Tongue (tissue), 1 donor: ENCODE measurements at regions not wholly inside any gene's neighbourhood (a gene's known extent, or its start where the extent isn't known, plus 50 kb on each side); places are given as distances from the start of the nearest gene placed in this dataset.

Source experiments
- DNase-seq: peaks from one replicate; pipeline ENCODE4 v3.0.0-alpha.2; 2015

DNA sequence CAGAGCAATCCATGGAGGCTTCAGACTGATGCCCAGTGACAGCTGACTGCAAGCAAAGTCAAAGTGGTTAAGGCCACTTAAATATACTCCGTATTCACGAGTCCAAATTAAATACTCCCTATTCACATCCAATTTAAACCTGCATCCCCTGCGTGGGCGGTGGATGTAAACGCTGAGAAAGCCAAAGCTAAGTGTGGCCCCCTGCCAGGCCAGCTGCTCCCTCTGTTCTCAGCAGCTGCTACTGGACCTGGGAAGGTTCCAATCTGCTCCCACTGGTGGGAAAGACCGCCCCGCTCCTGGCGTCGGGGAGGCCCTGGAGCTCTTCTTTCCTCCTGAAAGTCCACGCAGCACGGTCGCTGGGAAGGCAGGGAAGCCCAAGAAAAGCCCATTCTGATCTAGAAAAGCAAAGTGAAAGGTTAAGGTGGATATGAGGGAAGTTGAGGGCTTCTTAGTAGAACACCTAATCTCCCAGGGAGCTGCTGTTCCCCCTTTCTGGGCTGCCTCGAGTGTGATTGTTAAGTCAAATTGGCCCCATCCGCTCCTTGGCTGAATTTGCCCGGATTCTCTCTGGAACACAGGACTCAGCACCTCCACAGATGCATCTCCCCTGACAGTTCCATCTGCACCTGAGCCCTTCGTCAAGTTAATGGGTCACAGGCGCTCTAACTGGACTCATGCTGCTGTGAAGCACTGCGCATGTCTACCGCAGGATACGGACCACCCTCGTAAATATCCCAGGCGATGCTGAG is 205.5 kb downstream of the USP12 start:
- DNase-seq, result peak; percentile 97

DNA sequence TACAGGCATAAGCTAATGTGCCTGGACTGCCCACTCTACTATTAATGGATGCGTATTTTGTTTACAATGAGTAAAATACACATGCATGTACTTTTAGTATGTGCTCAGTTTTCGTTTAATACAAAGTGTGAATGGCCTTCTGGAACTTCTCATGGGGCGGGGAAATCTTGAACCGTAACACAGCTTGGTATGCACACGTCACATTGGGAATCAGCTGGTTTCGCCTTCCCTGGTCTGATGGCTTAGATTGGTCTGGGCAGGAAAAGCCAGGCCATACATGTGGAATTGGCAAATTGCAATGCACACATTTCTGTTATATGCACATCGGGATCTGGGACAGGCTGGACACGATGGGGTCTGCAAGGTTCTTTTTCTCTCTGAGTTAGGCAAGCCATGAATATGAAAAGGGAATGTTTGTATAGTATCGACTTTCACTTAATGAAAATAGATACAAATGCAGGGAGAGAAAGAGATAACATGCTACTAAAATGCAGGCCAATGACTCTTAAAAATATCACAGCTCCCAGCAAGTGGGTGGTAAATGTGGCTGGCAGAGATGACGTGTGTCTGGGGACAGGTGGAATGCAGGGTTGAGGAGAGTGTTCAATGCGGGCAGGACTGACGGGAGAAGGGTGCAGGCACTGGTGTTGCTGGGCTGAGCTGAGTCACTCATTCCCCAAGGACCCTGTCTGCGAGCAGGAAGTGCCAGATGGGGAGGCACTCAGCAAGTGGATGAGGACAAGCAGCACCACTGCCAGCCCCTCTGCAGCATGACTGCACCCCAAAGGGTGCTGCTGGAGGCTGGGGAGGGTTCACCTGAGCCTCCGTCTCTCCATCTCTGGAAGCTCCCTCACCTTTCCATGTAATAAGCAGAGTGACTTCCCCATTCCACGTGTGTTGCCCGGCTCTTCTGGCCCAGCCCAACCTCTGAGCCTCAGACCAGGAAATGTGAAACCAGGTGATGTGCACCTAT is 204.0 kb upstream of the GPR12 start:
- peak; percentile 59 for DNase-seq

DNA sequence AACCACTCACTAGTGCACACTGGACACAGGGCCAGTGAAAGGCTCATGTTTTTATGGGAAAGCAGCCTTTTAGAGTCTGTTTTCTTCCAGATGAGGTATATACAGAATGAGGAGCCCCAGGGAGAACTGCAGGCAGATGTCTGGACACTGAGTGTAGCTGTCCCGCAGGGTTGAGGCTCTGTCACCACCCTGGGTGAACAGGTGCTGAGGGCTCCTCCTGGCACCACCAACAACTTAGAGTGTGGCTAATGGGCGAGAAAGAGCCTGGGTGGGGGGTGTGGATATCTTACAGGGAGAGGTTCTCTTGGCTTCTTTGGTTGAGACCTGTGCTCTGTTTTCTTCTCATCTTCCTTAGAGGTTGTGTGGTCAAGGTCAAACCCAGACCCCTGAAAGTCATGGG is 202.1 kb upstream of the GPR12 start:
- DNase-seq, result peak; percentile 40

DNA sequence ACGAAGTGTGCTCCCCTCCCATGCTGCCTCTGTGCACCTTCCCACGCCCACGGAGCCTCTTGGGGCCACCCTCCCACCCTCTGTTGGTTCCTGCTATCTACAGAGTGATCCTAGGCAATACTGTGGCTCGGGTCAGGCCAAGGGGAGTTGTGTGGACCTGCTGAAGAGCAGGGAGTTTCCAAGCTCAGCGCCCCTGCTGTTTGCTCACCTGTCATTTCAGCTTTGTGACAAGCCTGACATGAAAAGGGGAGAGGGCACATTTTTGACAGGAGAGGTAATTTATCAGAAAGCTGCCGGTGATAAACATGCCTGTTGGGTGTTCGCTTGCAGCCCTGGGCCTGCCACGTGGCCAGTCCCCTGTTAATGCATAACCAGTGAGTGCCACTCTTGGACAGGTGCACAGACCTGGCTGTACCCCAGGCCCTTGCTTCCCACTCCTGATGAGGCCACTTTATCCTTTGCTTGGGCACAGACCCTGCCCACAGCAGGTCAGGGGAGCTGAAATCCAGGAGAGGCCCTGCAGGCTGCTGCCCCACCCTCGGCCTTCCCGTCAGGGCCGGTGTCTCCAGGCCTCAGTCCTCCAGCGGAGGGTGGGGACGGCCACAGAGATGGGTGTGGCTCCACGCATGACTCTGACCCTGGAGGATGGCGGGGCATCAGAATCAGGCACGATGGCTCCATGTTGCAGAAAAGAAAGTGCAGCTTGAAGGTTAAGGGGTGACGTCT is 201.5 kb upstream of the GPR12 start:
- no peak for DNase-seq

DNA sequence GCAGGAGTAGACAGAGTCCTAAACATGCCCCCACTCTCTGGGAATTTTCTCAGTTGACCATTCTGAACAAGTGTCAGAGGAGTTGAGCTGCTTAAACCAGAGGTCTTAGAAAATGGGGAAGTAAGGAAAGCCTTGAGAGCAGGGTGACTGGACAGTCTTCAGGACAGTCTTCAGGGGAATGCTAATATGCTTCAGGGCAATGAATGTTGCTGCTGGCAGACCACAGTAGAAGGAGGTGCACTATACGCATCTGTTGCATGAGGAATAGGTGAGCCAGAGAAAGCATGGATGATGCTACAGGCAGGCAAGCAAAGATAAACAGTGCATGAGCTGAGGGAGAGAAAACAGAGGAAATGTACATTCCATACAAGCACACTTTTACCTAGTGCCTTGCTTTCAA is 196.6 kb upstream of the GPR12 start:
- no peak for DNase-seq

DNA sequence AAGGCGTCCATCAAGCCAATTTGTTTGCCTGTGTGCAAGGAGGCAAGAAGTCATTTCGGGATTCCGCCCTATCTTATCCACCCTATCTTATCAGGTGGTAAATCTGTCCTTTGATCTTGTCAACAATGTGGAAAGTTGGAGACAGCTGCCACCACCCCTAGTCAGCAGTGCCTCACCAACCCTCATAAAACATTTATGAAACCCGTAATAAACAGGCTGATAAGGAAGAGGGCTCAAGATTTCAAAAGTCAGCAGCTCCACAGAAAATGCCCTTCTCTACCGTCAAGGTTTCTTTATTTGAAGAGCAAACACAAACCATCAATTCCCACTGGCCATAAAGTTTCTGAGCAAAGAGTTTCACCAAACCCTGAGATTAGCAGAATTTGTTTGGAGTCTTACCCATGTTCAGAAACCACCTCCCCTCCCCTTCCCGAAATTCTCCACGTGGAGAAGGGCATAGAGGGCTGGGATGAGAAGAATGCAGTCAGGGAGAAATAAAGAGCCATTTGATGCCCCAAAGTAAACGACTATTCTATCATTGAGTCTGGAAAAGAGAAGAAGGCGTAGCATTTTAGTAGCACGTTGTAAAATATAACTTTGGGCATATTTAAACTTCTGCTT is 196.0 kb upstream of the GPR12 start:
- no peak for DNase-seq

DNA sequence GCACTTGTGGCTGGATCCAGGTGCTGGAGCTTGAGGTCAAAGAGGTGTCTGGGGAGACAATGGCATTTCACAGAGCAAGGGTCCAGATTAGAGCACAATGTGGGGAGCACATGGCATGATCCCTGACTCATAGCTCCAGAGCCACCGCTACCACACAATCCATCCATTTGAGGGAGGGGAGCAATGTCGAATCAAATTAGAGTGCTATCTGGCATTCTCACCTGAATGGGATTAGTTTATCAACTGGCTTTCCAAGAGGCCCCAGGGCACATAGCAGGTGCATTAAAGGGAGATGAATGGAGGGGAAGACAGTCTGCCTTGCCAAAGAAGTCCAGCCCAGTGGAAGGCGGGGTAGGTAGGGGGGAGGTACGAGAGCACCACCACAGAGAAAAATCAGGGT is 194.4 kb upstream of the GPR12 start:
- no peak for DNase-seq

DNA sequence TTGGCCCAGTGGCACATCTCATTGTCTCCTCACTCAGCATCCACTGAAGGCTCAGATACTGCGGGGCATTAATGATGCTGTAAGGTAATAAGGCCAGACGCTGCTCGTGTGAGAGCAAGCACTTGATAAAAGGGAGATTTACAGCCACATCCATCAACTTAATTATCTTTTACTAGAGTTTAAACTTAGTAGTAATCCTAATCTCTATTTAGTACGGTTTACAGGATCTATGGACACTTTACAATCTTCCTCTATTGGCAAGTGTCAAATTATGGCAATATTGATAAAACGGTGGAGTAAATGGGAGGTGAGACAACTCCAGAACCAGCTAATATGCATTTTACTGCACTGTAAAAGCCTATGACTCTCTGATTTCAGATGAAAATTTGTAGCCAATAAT is 192.7 kb upstream of the GPR12 start:
- no peak for DNase-seq

DNA sequence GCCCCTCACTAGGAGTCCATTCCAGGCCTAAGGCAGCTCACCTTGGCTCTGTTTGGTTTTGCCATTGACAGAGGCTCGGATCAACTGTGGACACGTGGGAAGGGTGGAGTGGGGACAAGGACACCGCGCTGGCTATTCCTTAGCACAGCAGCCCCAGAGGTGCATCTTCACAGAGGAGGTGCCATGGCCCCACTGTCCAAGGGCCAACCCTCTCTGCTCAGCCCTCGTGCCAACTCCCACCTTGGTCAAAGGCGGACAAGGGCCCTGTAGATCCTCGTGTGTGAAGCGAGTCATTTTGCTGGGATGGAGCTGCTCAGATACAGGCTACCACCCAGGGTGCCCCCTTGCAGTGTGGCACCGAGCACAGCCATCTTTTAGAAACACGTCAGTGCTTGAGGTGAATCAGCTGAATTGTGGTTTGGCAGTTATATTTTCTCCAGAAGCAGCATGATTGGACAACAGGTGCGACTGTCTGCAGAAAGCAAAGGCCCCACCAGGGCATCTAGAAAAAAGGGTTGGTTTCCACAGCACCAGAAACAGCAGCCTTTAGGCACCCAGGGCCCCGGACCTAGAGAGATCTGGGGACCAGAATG is 192.1 kb upstream of the GPR12 start:
- DNase-seq, result no peak

DNA sequence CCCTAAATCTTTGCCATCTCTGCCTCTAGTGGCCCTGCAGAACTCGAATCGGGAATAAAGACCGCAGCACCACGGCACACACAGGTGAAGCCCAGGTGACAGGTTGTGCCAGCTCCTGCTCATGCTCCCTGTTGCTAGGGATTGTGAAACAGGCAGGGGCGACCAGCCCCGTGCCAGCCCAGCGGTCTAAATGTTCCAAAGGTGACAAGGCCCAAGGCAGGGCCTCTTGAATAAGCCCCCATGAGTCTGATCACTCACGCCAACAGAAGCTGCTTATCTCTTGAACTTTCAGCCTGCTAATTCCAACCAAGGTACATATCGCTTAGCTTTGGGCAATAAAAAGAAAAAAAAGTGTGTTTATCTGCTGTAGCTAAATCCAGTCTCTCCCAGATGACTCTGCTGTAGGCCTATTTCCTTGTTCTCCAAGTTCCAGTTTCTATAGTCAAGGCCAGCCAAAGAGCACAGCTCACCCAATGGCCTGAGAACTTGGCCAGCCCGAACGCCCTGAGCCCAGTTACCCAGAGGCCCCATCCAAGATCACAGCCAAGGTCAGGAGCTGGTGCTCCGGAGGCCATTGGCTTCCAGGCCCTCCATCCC is 191.1 kb upstream of the GPR12 start:
- DNase-seq, result no peak

DNA sequence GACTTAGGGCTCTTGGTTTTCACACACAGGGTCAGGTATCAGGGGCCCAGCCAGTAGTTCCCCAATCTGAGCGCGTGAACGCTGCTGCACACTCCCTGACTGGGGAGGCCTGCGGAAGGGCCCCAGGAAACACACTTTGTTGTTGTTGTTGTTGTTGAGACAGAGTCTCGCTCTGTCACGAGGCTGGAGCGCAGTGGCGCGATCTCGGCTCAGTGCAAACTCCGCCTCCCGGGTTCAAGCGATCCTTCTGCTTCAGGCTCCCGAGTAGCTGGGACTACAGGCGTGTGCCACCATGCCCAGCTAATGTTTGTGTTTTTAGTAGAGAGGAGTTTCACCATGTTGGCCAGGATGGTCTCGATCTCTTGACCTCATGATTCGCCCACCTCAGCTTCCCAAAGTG is 190.4 kb upstream of the GPR12 start:
- no peak for DNase-seq

DNA sequence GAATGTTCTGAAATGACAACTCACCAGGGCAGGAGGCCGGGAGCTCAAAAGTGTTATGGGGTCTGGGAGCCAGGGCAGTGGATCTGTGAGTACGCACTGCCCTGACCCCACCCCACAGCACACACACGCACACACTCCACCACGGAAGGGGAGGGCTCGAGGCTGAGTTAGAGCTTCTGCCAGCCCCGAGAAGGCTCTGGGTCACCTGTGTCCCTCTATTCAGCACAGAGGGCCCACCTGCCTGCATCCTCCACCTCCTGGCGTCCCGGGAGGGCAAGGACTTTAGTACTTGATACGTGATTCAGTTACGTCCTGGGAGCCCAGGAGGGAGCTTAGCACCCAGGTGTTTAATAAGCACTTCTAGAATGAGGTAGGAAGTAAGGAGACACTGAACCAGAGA is 190.0 kb upstream of the GPR12 start:
- no peak for DNase-seq

DNA sequence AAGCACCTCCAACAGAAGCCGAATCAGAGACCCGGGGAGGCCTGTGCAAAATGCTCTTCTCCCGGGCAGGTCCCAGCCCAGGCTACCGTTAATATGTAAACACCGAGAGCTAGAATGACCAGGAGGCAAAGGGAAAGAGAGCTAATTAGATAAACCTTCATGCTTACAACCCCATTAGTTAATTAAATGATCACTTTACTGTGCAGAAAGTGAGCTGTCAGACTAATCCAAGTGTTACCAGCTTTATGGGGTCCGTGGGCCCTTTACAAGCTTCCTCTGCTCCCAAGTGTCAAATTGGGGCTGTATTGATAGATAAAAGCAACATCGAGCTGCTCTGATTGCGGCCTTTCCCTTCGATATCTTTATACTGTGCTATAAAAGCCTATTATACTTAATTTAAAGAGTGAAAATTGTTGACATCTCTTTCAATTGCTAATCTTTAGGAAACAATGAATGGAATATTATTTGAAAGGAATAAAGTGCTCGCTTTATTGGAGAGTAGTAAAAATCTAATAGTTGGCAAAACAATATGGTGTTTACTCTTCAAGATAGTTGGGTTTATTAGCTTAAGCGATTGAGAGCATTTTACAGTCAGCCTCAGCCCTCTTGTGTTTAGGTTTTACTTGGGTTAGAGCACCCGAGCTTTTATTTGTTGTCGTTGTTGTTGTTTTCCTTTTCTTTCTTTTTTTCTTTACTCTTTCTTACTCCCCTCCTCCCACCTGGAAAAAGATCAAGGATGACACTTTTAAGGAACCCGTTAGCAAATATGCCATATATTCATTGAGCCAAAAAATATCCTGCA is 189.3 kb upstream of the GPR12 start:
- no peak for DNase-seq

DNA sequence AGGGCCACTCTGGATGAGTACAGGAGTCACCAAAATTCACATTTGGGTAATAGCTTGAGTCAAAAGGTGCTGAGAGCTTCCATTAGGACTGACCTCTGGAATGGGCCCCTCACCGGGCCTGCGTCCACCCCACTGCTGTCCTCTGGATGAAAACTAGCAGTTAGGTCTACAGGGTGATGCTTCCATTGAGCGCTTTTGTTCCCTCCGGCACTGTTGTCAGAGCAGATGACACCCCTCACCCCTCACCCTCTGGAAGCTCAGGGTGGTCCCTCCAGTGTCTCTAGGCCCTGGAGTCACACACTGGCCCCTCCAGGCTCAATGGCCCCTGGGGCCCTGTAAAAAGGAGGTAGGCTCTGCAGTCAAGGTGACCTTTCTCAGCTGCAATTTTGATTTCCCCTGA is 187.8 kb upstream of the GPR12 start:
- DNase-seq, result no peak

DNA sequence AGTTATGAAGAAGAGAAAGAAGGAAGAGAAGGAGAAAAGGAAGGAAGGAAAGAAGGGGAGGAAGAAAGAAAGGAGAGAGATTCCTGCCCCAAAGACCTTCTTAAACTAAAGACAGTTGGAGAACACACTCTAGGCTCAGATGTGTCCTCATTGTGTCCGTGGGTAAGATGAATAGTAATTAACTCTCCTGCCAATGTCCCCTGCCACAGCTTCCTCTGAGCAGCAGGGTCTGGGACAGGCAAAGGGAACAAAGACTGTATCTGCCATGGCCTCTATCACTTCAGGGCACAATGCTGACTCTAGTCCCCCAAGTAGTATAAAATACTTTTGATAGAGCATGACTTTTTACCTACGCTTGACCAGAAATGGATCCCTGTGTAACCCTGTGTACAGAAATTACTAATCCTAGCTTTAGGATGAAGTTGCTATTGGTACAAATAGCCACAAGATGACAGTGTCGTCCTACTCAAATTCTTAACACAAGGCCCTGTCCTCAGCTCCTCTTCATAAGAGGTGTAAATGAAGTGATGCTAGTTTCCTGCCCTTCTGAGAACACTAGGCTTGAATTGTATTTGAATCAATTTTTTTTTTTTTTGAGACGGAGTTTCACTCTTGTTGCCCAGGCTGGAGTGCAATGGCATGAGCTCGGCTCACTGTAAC is 186.2 kb upstream of the GPR12 start:
- peak; percentile 76 for DNase-seq

DNA sequence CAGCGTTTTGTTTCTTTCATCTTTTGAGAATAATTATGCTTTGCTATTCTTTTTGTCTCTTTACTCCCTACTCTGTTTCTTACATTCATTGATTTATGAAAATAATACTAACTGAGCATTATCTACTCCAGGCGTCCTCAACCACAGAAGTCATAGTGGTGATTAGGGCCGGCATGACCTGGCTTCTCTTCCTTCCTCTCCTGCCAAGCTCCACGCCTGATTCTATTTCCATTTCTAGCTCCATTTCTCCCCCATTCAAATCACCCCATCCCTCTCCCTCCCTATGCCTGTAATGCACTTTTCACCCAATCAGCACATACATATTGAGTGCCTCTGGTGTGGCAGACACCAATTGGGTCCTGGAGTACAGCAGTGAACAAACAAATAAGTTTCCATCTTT is 183.2 kb upstream of the GPR12 start:
- no peak for DNase-seq

DNA sequence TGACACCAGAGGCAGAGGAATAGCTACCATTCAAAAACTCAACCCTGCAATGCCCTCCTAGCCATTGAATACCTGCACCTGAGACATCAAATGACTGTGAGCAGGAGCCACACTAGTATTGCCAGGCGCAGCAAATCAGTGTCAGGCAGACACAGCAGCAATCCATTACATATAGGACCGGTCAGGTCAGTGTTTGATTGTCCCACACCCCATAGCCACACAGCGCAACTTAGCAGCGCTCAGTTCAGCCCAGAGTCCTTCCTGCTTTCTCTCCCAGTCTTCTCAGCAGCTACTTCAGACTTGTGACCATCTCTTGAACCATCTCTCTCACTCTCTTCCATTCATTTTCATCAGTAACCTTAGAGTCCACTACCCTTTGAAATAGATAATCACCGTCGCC is 181.6 kb upstream of the GPR12 start:
- DNase-seq, result no peak

DNA sequence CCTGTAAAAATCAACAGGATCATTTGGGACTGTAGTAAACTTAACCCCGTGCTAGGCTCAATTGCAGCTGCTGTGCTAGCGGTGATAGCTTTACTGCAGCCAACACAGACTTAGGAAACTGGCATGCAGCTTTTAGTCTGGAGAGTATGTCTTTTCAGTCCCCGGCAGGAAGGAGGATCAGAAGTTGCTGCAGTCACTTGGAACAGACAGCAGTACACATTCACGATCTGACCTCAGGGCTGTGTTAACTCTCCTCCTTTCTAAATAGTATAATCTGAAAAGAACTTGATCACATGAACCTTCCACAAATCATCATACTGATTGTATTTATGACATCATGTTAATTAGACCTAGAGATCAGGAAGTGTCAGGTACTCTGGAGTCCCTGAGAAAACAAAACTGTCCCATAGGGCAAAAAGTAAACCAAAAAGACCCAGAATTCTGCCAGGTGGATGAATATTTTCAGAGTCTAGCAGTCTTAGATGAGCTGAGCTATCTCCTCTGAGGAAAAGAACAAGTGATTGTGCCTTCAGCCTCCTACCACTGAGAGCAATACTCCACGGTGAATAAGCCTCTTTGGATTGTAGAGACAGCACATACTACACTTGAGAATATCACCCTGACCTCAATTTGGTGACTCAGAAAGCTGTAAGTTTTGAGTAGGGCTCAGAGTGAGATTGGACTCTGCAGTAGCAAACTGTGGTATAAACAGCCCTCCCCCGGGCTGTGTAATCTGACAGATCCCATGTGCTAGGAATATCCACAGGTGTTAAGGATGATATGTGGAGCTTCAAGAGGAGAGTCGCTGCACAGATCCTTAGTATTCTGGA is 181.0 kb upstream of the GPR12 start:
- no peak for DNase-seq

DNA sequence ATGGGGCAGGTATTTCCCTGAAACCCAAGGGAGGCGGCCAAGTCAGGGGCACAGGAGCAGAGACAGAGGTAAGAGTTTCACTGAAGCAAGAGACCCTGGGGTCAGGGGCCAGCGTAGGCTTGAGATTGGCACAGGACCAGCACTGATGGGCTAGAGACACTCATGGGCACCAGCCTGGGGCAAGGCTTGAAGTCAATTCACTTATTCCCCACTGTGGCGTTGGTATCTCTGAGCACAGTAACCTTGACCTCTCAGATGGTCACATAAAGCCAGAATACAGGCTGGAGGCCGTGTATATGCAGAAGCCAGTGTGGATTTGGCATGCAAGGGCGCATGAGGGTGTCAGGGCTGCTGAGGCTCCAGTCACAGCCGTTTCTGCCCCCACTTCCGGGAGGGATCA is 173.5 kb upstream of the GPR12 start:
- no peak for DNase-seq
